ENCODE measurements at regions not wholly inside any gene's neighbourhood (a gene's known extent, or its start where the extent isn't known, plus 50 kb on each side); places are given as distances from the start of the nearest gene placed in this dataset.

DNA sequence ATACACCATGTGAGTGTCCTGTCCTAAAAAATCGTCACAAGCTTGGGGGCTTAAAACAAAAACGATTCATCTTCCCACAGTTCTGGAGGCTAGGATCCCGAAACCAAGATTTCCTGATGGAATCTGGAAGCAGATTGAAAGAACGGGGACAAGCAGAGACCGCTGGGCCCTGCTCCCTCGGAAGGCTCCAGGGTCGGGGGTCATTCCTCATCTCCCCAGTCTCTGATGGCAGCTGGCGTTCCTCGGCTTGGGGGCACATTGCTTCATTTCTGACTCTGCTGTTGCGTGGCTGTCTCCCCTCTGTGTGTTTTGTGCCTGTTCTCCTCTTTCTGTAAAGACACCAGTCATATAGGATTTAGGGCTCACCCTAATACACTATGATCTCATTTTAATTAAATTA is 114.2 kb upstream of the TMPRSS2 start:
- TF ChIP-seq, protein P1, sequence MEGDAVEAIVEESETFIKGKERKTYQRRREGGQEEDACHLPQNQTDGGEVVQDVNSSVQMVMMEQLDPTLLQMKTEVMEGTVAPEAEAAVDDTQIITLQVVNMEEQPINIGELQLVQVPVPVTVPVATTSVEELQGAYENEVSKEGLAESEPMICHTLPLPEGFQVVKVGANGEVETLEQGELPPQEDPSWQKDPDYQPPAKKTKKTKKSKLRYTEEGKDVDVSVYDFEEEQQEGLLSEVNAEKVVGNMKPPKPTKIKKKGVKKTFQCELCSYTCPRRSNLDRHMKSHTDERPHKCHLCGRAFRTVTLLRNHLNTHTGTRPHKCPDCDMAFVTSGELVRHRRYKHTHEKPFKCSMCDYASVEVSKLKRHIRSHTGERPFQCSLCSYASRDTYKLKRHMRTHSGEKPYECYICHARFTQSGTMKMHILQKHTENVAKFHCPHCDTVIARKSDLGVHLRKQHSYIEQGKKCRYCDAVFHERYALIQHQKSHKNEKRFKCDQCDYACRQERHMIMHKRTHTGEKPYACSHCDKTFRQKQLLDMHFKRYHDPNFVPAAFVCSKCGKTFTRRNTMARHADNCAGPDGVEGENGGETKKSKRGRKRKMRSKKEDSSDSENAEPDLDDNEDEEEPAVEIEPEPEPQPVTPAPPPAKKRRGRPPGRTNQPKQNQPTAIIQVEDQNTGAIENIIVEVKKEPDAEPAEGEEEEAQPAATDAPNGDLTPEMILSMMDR (conservative IDR thresholded peaks at IDR 0.05 in 1 of 2, IDR thresholded peaks at IDR 0.05 in 1 of 2; ENCODE audit: low read depth in 1 of 2, low read length in 2 of 2) = no peak
- no peak for TF ChIP-seq EZH2 (IDR thresholded peaks at IDR 0.05; ENCODE audit: low read length, missing control alignments)

All from fibroblast of lung (primary cell).